A673 (cell line): ENCODE measurements at regions not wholly inside any gene's neighbourhood (a gene's known extent, or its start where the extent isn't known, plus 50 kb on each side); places are given as distances from the start of the nearest gene placed in this dataset.

Experiments
- BruUV-seq: library from RNA; stranded (reverse); fragments of 400-500 nt; replicated peaks from 2 replicates; lab custom pipeline; 2021; lab: Mats Ljungman, UMichigan
- CTCF ChIA-PET: fragments of 300-600 bp; sonication (Branson Sonifier 250); formaldehyde crosslinking; loops from one replicate; lab custom pipeline; 2022; ENCODE audit warnings: antibody characterized with exemption; lab: Charles Lee
- POLR2A ChIA-PET: fragments of 300-600 bp; sonication (Branson Sonifier 250); formaldehyde crosslinking; loops from one replicate; lab custom pipeline; 2022; ENCODE audit warnings: antibody characterized with exemption; ENCODE audit not compliant: low non-redundant PET; lab: Charles Lee
- DNase-seq: peaks from one replicate; pipeline ENCODE4 v3.0.0-alpha.2; 2015; ENCODE audit warnings: low spot score
- H3K27ac ChIP-seq: fragments of 200-600 bp; sonication (generic); 2 replicates; pipeline ENCODE4 v1.5.1; 2016; ENCODE audit warnings: mixed run types, low read depth, mild to moderate bottlenecking, mixed read lengths, antibody characterized with exemption, low read length; ENCODE audit not compliant: poor library complexity, severe bottlenecking
- H3K27me3 ChIP-seq: fragments of 200-600 bp; sonication (generic); replicated peaks from 2 replicates; pipeline ENCODE4 v1.6.1; 2017; ENCODE audit warnings: mixed run types, low read depth, mild to moderate bottlenecking, mixed read lengths, antibody characterized with exemption, low read length; ENCODE audit not compliant: insufficient read depth, poor library complexity
- H3K36me3 ChIP-seq: fragments of 200-600 bp; sonication (generic); 2 replicates; pipeline ENCODE4 v1.6.1; 2016; ENCODE audit warnings: mixed run types, mild to moderate bottlenecking, mixed read lengths, antibody characterized with exemption, low read length; ENCODE audit not compliant: insufficient read depth, poor library complexity, severe bottlenecking
- H3K4me1 ChIP-seq: fragments of 200-600 bp; sonication (generic); 2 replicates; pipeline ENCODE4 v1.6.1; 2017; ENCODE audit warnings: mixed run types, mild to moderate bottlenecking, mixed read lengths, antibody characterized with exemption, low read length; ENCODE audit not compliant: insufficient read depth, poor library complexity, severe bottlenecking
- H3K4me3 ChIP-seq: fragments of 200-600 bp; sonication (generic); 2 replicates; pipeline ENCODE4 v1.5.1; 2016; ENCODE audit warnings: low read depth, mixed run types, mild to moderate bottlenecking, mixed read lengths, low read length; ENCODE audit not compliant: poor library complexity, severe bottlenecking
- H3K9me3 ChIP-seq: fragments of 200-600 bp; sonication (generic); 2 replicates; pipeline ENCODE4 v1.6.1; 2016; ENCODE audit warnings: mixed run types, low read depth, mild to moderate bottlenecking, mixed read lengths, antibody characterized with exemption, low read length; ENCODE audit not compliant: poor library complexity, severe bottlenecking
- CTCF ChIP-seq: fragments of 300-800, 200-600 bp; sonication (generic); conservative IDR thresholded peaks from 2 replicates; pipeline ENCODE4 v1.5.1; 2017; ENCODE audit warnings: low read depth, mild to moderate bottlenecking, antibody characterized with exemption, low read length, moderate library complexity, mixed read lengths
- EZH2 ChIP-seq: fragments of 200-600 bp; sonication (generic); IDR thresholded peaks from 2 replicates; pipeline ENCODE4 v1.6.1; 2017; ENCODE audit warnings: borderline replicate concordance, low read depth, mild to moderate bottlenecking, mixed read lengths, antibody characterized with exemption, low read length; ENCODE audit not compliant: poor library complexity, severe bottlenecking
- intact Hi-C: fragments of 100-400 bp; cut with micrococcal nuclease; formaldehyde crosslinking; loops from one replicate; pipeline ENCODE4 v1.10.0; 2022; ENCODE audit not compliant: unreplicated experiment

DNA sequence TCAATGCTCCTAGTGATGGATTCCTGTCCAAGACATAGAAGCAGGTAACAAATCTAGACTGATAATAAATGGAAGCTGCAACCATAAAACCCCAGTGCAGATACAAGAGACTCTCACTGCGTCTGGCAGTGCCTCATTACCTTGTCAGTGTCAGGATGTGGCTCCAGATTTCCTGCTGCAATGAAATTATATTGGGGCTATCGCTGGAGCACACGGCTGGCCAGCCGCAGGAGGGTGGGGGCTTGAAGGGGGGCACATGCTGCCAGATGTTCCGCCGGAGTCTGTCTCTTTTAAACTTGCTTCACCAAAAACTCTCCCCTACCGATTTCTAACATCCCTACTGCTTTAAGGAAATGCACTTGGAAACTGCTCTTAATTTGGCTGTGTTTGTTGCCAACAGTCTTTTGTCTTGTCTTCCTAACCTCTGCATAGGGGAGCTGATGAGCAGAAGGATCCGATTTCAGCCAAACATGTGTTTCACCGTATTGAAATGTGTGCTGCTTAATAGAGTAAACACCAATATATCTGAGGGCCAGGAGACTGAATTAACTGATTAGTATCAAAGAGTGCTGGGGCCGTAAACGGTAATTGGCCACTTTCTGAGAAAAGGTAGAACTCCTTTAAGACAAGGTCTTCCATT is 102.2 kb upstream of the EXOC2 start:
- CTCF ChIA-PET = no interaction called here
- intact Hi-C loops = loop anchor here (5.0 kb wide), 2 partner anchors 587 to 642 kb away; no protein-coding TSS in a partner anchor
- no peaks in the 10 kb centered on the region for H3K36me3 ChIP-seq

GRCh38 chr6:793261-793660 is 100.3 kb upstream of the EXOC2 start:
- intact Hi-C loops = no loop called here
- BruUV-seq = no TSS peak
- H3K27ac ChIP-seq = no peak overlapping the region
- H3K4me1 ChIP-seq = no peaks in the 10 kb centered on the region
- no peak overlapping the region for H3K4me3 ChIP-seq
- H3K27me3 ChIP-seq = peaks cover 57% of the 10 kb centered on the region
- DNase-seq = no peak
- H3K36me3 ChIP-seq = no peaks in the 10 kb centered on the region
- ChIA-PET CTCF (no interaction called here), POLR2A (no interaction called here)
- no peaks in the 10 kb centered on the region for H3K9me3 ChIP-seq
- TF ChIP-seq EZH2 (no peak), CTCF (no peak)

More for the DNA sequence above, 102.2 kb upstream of the EXOC2 start:
- TF ChIP-seq CTCF (no peak), EZH2 (peak; percentile 9)
- DNase-seq = no peak
- Histone ChIP-seq H3K4me1 (no peaks in the 10 kb centered on the region), H3K4me3 (no peak overlapping the region), H3K9me3 (no peaks in the 10 kb centered on the region), H3K27me3 (peaks cover 76% of the 10 kb centered on the region), H3K27ac (no peak overlapping the region)
- POLR2A ChIA-PET = no interaction called here
- no TSS peak for BruUV-seq

GRCh38 chr6:792662-793061 is 99.7 kb upstream of the EXOC2 start:
- Histone ChIP-seq H3K4me3 (no peak overlapping the region), H3K4me1 (no peaks in the 10 kb centered on the region), H3K27me3 (peaks cover 51% of the 10 kb centered on the region), H3K27ac (no peak overlapping the region), H3K36me3 (no peaks in the 10 kb centered on the region), H3K9me3 (no peaks in the 10 kb centered on the region)
- BruUV-seq = no TSS peak
- ChIA-PET POLR2A (no interaction called here), CTCF (no interaction called here)
- intact Hi-C loops = no loop called here
- TF ChIP-seq CTCF = no peak
- TF ChIP-seq EZH2 = no peak
- DNase-seq = no peak
